ENCODE measurements at regions not wholly inside any gene's neighbourhood (a gene's known extent, or its start where the extent isn't known, plus 50 kb on each side); places are given as distances from the start of the nearest gene placed in this dataset.
A peak's percentile ranks its signal among the peaks of the same experiment; 100 is the strongest.

GRCh38 chr2:241924069-241924908 lies 54.8 kb downstream of the RTP5 start:
- TF ChIP-seq CTCF (IDR thresholded peaks at IDR 0.05) = no peak
- TF ChIP-seq POLR2A (IDR thresholded peaks at IDR 0.05) = no peak
- Histone ChIP-seq H3K9me3 (replicated peaks in 1 of 3) (no peaks in the 10 kb centered on the region), H3K4me1 (replicated peaks in 1 of 2) (no peaks in the 10 kb centered on the region), H3K27ac (no peak overlapping the region), H3K4me3 (no peak overlapping the region), H3K36me3 (replicated peaks in 1 of 2) (no peaks in the 10 kb centered on the region), H3K27me3 (no peaks in the 10 kb centered on the region)
- intact Hi-C loops (cut with DNase I) = no loop called here
- 72 to 80% (median 77%) methylated on average over 11 of the region's 11 CpGs for WGBS, 4 donors
- peak in 1 of 7 donors; percentile 46 for DNase-seq

GRCh38 chr2:241924909-241925250 lies 55.4 kb downstream of the RTP5 start:
- peak in 1 of 7 donors; percentile 14 for DNase-seq
- no peak overlapping the region for H3K27ac ChIP-seq
- intact Hi-C loops (cut with DNase I) = no loop called here
- no peaks in the 10 kb centered on the region for H3K36me3 ChIP-seq (replicated peaks in 1 of 2)
- 89 to 92% (median 90%) methylated on average over 6 to 7 of the region's 7 CpGs for WGBS, 4 donors
- no peak for TF ChIP-seq CTCF (IDR thresholded peaks at IDR 0.05)
- TF ChIP-seq POLR2A (IDR thresholded peaks at IDR 0.05) = no peak
- no peaks in the 10 kb centered on the region for H3K9me3 ChIP-seq (replicated peaks in 1 of 3)
- no peaks in the 10 kb centered on the region for H3K4me1 ChIP-seq (replicated peaks in 1 of 2)
- no peak overlapping the region for H3K4me3 ChIP-seq
- no peaks in the 10 kb centered on the region for H3K27me3 ChIP-seq

- Histone ChIP-seq H3K4me1 (replicated peaks in 1 of 2) (no peaks in the 10 kb centered on the region), H3K9me3 (replicated peaks in 1 of 3) (no peaks in the 10 kb centered on the region), H3K27ac (no peak overlapping the region), H3K27me3 (no peaks in the 10 kb centered on the region), H3K36me3 (replicated peaks in 1 of 2) (no peaks in the 10 kb centered on the region), H3K4me3 (no peak overlapping the region)
- TF ChIP-seq CTCF (IDR thresholded peaks at IDR 0.05) (no peak), POLR2A (IDR thresholded peaks at IDR 0.05) (no peak)
- intact Hi-C loops (cut with DNase I) = no loop called here
- DNase-seq = peak in 2 of 7 donors; percentile 8 to 15
- 82 to 97% (median 88%) methylated on average over 6 to 15 of the region's 15 CpGs for WGBS, 4 donors
These were observed 55.7 kb downstream of the RTP5 start for GRCh38 chr2:241925277-241925676.

GRCh38 chr2:241925821-241926441 lies 56.4 kb downstream of the RTP5 start:
- Histone ChIP-seq H3K4me3 (no peak overlapping the region), H3K36me3 (replicated peaks in 1 of 2) (no peaks in the 10 kb centered on the region), H3K9me3 (replicated peaks in 1 of 3) (no peaks in the 10 kb centered on the region), H3K4me1 (replicated peaks in 1 of 2) (no peaks in the 10 kb centered on the region), H3K27ac (no peak overlapping the region), H3K27me3 (no peaks in the 10 kb centered on the region)
- intact Hi-C loops (cut with DNase I) = no loop called here
- peak in 2 of 7 donors; percentile 6 to 41 for DNase-seq
- WGBS, 4 donors = 81 to 91% (median 86%) methylated on average over 20 to 21 of the region's 21 CpGs
- no peak for TF ChIP-seq POLR2A (IDR thresholded peaks at IDR 0.05)
- no peak for TF ChIP-seq CTCF (IDR thresholded peaks at IDR 0.05)

All from adrenal gland (tissue), 9 donors.